NCI-H2081 (cell line): ENCODE measurements at regions not wholly inside any gene's neighbourhood (a gene's known extent, or its start where the extent isn't known, plus 50 kb on each side); places are given as distances from the start of the nearest gene placed in this dataset.

Experiments
- DNase-seq, 2 experiments: peaks; one replicate each; lab custom pipeline; 2025; lab: John Stamatoyannopoulos, UW

GRCh38 chr2:80863147-80863714, 558.7 kb upstream of the LRRTM1 start:
- no peak for DNase-seq

DNA sequence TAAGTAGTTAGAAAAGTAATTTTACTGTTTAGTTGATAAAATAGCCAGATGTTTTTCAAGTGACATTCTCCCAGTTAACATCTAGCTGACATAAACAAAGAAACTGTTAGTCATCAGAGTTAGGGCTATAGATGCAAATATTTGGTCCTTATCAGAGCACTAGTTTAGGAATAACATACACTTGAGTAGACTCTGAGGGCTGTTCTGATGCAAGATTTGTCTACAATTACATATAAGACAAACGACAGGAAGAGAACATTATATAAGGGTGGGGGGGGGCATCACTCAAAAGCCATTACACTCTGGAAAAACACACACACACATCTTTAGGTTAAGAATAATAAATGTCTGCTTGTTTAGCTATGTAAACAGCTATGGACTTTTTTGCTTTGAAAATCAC, 554.4 kb upstream of the LRRTM1 start:
- DNase-seq, result no peak

DNA sequence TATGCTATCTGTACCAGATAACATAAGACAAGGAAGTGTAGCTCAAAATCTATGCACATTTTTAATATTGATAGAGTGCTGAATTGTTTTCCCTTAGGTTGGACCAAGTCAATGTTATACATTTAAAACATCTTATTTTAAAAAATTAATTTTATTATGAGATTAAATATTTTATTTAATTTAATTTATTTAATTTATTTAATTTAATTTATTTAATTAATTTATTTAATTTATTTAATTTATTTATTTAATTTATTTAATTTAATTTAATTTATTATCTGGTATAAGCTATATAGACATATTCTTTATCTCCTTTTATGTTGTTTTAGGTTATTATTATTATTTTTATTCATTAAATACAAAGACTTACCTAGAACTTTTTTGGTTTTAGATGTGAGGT, 551.7 kb upstream of the LRRTM1 start:
- DNase-seq, result no peak

- DNase-seq, result no peak
Measured at GRCh38 chr2:80854831-80855230, 550.3 kb upstream of the LRRTM1 start.

DNA sequence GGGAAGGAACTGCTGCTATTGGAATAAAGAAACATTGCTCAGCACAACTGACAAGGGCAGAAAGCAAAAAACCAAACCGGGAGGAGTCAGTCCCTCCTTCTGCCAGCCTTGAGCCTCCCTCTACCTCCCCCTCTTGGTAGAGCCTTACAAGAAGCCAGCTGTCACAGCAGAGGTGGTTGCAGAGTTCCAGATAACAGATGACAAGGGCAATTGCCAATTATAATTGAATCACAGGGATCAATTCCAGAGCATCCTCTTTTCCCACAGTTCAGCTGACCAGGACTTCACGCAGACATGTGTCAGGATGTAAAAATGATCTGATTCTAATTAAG, 548.2 kb upstream of the LRRTM1 start:
- no peak for DNase-seq

DNA sequence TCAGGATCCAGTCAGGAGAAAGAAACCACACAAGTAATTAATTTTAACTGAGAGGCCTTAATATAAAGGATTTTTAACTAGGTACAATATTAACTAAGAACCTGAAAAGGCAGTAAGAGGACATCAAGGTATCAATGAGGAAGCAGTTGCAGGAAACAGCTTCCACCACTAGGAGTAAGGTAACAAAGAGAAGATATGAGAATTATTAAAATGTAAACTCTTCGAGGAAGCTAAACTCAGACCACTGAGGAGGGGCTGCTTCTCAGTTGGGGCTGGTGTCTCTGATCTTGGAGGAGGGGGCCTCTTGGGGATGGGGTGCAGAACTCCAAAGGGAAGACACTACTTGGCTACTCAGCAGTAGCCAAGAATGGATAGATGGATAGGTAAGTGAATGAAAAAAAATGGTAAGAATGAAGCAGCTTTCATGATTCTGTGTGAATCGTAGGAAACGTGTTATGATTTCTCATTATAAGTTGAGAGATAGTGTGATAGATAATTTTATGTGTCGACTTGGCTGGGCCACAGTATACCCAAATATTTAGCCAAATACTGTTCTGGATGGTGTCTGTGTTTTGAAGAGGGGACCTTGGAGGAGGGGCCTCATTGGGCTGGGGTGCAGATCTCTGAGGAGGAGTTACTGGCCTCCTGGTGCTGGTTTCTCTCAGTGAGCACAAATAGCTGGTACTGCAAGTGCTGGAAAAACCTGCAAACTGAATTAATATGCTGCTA, 547.7 kb upstream of the LRRTM1 start:
- DNase-seq, result no peak

GRCh38 chr2:80830891-80831290, 526.3 kb upstream of the LRRTM1 start:
- no peak for DNase-seq

DNA sequence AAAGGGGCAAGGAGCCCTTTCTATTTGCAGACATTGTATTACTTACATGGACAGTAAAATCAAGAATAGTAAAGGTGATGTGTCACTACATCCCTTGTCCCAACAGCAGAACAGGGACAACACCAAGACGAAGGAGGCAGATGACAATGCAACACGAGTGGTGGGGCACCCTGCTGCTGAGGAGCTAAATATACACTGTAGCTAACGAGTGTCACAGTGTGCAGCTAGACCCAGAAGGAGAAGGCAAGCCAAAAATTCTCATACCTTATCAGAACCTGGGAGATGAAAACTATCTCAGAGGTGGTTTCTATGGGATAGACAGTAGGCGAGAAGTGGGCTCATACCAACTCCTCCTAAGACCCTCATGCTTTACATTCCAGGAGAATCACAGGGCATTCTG, 518.4 kb upstream of the LRRTM1 start:
- no peak for DNase-seq

GRCh38 chr2:80815259-80815658, 510.7 kb upstream of the LRRTM1 start:
- no peak for DNase-seq

DNA sequence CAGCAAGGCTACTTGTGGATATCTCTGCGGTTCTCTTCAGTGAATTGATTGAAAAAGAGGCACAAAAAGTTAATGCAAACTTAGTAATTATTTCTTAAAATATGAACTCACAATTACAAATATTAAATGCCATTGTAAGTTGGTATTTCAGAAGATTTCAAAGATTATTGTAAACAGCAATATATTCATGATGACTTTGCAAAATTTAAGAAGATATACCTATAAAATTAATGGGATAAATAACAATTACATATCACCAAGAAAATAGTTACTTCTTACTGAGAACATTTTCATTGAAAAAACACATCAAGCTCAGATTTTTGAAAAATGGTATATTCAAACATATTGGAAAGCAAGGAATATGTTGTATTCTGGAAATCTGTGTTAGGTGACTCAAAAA, 482.0 kb upstream of the LRRTM1 start:
- DNase-seq, result no peak

DNA sequence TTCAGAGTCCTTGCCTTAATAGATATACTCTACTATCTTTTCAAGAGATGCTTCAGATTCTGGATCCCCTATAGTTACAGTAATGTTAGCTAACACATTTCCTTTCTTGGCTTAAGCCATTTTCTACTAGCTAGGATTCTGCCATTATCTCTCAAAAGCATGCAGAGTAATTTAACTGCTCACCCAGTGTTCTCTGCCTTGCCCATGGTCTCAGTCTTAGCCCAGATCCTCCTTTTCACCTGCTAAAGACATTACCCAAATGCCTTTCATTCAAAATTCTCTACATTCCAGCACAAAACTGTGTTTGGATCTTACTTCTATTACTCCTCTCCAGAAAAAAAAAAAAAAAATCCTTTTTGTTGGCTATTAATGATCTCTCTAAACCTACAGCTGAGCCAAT, 474.2 kb upstream of the LRRTM1 start:
- no peak for DNase-seq

- DNase-seq, result no peak
Measured at GRCh38 chr2:80748592-80748991, 444.0 kb upstream of the LRRTM1 start.

GRCh38 chr2:80737047-80737446, 432.5 kb upstream of the LRRTM1 start:
- DNase-seq, result no peak

DNA sequence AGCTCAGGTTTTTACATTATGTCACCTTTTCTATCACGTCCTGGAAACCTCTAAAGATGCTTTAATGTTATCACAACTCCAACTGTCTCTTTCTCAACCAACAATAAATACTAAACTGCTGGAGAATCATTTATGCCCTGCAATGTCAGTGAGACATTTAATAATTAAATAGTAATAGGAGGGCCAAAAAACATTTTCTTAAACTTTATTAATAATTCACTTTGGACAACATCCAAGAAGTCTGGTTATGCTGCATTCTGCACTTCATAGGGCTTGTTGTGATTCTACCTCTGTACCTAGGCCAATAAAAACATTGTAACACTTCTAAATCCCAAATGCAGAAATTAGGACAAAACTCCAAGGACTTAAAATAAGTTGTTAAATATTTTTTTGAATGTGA, 420.4 kb upstream of the LRRTM1 start:
- no peak for DNase-seq

DNA sequence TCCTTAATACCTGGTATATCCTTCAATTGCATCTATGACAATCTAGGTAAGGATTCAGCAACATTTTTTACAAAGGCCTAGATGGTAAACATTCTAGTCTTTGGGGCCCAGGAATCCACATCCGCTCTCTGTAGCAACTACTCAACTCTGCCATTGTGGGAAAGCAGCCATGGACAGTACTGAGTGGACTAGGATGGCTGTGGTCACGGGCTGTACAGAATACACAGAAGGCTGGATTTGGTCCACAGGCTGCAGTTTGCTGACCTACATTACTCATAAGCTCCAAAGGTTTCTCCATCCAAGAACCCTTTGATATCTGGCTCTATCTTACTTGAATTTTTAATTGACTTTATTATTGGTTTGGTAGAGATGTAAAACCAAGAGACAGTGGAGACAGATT, 418.3 kb upstream of the LRRTM1 start:
- DNase-seq, result no peak

DNA sequence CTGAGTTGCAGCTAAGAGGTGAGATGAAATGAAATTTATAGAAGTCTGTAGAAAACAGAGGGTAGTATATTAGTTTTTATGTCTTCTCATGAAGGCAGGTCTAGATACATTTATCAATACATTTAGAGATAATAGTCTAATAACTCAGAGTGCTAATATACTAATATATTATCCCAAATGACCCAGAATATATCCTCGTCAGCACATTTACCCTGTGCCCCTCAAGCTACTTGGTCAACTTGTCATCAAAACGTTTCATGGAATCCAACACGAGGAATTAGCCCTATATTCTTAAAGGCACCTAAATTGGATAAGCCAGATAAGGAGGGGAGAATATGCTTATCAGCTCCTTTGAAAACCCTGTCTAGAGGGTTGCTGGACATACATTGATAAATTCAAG, 415.1 kb upstream of the LRRTM1 start:
- no peak for DNase-seq

DNA sequence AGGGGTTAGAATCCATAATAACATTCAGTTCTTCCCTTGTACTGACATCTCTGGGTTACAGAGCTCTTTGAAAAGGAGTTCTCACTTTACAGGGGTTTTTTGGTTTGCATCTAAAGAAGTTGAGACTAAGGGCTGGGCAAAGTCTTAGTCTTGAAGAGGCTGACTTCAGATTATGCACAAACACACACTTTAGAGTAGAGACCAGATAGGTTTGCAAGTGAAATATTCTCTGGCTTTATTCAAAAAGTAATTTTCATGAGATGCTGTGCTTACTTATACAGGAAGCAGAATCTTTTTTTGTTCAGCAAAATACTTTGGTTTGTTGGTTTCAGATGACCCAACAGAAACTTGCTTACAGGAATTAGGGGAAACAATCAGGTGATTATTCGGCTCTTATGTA, 410.9 kb upstream of the LRRTM1 start:
- no peak for DNase-seq

DNA sequence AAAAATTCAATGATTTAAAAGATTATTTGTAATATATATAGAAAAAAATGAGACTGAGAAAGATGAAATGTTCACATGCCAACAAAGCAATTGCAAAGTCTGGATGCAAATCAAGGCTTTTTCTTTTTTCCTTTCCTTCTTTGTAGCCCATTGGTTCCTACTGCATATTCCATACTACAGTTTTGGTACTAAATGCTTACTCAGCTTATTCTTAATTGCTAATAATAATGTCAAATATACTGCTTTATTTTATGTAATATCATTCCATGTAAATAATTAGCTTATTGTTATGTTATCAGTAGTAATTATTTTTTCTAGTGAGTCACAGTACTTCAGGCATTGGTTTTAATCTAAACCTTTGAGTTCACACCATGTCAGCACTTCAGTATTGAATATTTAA, 407.4 kb upstream of the LRRTM1 start:
- DNase-seq, result no peak

DNA sequence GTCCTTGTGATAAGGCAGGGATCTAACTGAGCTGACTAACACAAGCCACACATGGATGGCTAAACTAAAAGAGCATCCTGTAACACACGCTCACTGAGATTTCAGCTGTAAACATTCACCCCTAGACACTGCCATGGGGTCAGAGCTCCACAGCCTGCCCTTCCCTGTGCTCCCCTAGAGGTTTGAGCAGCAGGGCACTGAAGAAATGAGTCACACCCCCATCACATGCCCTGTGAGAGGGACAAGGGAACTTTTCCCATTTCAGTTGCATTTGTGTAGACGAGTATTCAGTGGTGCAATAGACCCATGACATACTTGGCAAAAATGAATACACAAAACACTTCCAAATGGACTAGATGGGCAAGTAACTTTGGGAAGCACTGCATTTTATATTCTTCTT, 402.4 kb upstream of the LRRTM1 start:
- no peak for DNase-seq

GRCh38 chr2:80706541-80706940, 402.0 kb upstream of the LRRTM1 start:
- no peak for DNase-seq

DNA sequence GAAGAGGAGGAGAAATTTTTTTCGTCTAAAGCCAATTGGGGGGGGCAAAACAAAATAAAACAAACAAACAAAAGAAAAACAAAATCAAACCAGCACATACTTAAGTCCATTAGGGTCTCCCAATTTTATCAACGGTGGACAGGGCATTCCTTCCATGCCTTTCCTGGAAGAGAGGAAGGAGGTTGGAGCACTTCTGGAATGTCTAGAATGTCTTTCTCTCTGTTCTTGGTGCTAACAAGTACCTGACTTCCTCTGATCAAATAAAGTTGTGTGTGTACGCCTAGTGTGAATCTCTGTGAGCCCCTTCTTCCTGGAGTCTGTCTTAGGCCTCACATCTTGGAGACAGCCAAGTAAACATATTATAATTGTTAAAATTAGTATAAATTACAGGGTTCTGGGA, 399.0 kb upstream of the LRRTM1 start:
- DNase-seq, result no peak

GRCh38 chr2:80700961-80701360, 396.4 kb upstream of the LRRTM1 start:
- no peak for DNase-seq
